ENCODE measurements at regions not wholly inside any gene's neighbourhood (a gene's known extent, or its start where the extent isn't known, plus 50 kb on each side); places are given as distances from the start of the nearest gene placed in this dataset.

GRCh38 chr4:177119021-177119471 lies 190.6 kb upstream of the NEIL3 start:
- DNase-seq, result no peak

GRCh38 chr4:177119691-177120090 lies 190.0 kb upstream of the NEIL3 start:
- no peak for DNase-seq

- DNase-seq, result no peak
Measured at GRCh38 chr4:177123811-177124210, 185.9 kb upstream of the NEIL3 start.

GRCh38 chr4:177124349-177125064 lies 185.2 kb upstream of the NEIL3 start:
- DNase-seq, result no peak

GRCh38 chr4:177125656-177126055 lies 184.0 kb upstream of the NEIL3 start:
- DNase-seq, result no peak

GRCh38 chr4:177127658-177128057 lies 182.0 kb upstream of the NEIL3 start:
- no peak for DNase-seq

- DNase-seq, result no peak
Measured at GRCh38 chr4:177128306-177128705, 181.4 kb upstream of the NEIL3 start.

GRCh38 chr4:177131736-177132135 lies 177.9 kb upstream of the NEIL3 start:
- no peak for DNase-seq

- no peak for DNase-seq
Measured at GRCh38 chr4:177147668-177148067, 162.0 kb upstream of the NEIL3 start.

- DNase-seq, result no peak
Measured at GRCh38 chr4:177155454-177155853, 154.2 kb upstream of the NEIL3 start.

- DNase-seq, result no peak
Measured at GRCh38 chr4:177159600-177159999, 150.1 kb upstream of the NEIL3 start.

- no peak for DNase-seq
Measured at GRCh38 chr4:177161781-177162180, 147.9 kb upstream of the NEIL3 start.

- no peak for DNase-seq
Measured at GRCh38 chr4:177163532-177163931, 146.1 kb upstream of the NEIL3 start.

- DNase-seq, result no peak
Measured at GRCh38 chr4:177171588-177171987, 138.1 kb upstream of the NEIL3 start.

- DNase-seq, result no peak
Measured at GRCh38 chr4:177175473-177175872, 134.2 kb upstream of the NEIL3 start.

- no peak for DNase-seq
Measured at GRCh38 chr4:177177541-177178081, 132.1 kb upstream of the NEIL3 start.

GRCh38 chr4:177178246-177178645 lies 131.4 kb upstream of the NEIL3 start:
- no peak for DNase-seq

GRCh38 chr4:177182166-177182565 lies 127.5 kb upstream of the NEIL3 start:
- DNase-seq, result no peak

GRCh38 chr4:177182728-177183127 lies 126.9 kb upstream of the NEIL3 start:
- no peak for DNase-seq

- no peak for DNase-seq
Measured at GRCh38 chr4:177185151-177185550, 124.5 kb upstream of the NEIL3 start.

GRCh38 chr4:177185579-177185978 lies 124.1 kb upstream of the NEIL3 start:
- no peak for DNase-seq

GRCh38 chr4:177187371-177187770 lies 122.3 kb upstream of the NEIL3 start:
- no peak for DNase-seq

- no peak for DNase-seq
Measured at GRCh38 chr4:177190995-177191580, 118.6 kb upstream of the NEIL3 start.

- DNase-seq, result no peak
Measured at GRCh38 chr4:177191586-177191985, 118.1 kb upstream of the NEIL3 start.

GRCh38 chr4:177191991-177192390 lies 117.7 kb upstream of the NEIL3 start:
- DNase-seq, result no peak

Measured in stimulated activated CD4-positive, alpha-beta T cell treated with anti-CD3 and anti-CD28 coated beads, Interleukin-2, amount 100 ng/mL, for 24 hours (primary cell).